HEK293T (cell line): ENCODE measurements at regions not wholly inside any gene's neighbourhood (a gene's known extent, or its start where the extent isn't known, plus 50 kb on each side); places are given as distances from the start of the nearest gene placed in this dataset.

Experiments used
- ARNT ChIP-seq: fragments of 450-650 bp; IDR thresholded peaks from 2 replicates; pipeline ENCODE4 v1.6.1; 2017; ENCODE audit warnings: mild to moderate bottlenecking
- BHLHE40 ChIP-seq: fragments of 450-650 bp; IDR thresholded peaks from 2 replicates; pipeline ENCODE4 v1.6.1; 2016; ENCODE audit warnings: mild to moderate bottlenecking, moderate library complexity, borderline replicate concordance
- CTBP1 ChIP-seq: fragments of 450-650 bp; IDR thresholded peaks from 2 replicates; pipeline ENCODE4 v1.6.1; 2016; ENCODE audit warnings: borderline replicate concordance
- ELF4 ChIP-seq: fragments of 450-650 bp; IDR thresholded peaks from 2 replicates; pipeline ENCODE4 v1.6.1; 2017; ENCODE audit warnings: antibody characterized with exemption
- FOXA1 ChIP-seq: fragments of 450-650 bp; IDR thresholded peaks from 2 replicates; pipeline ENCODE4 v1.6.1; 2016; ENCODE audit warnings: mild to moderate bottlenecking
- FOXK2 ChIP-seq: fragments of 450-650 bp; IDR thresholded peaks from 2 replicates; pipeline ENCODE4 v1.6.1; 2016; ENCODE audit warnings: mild to moderate bottlenecking
- FOXM1 ChIP-seq: fragments of 450-650 bp; IDR thresholded peaks from 2 replicates; pipeline ENCODE4 v1.6.1; 2017; ENCODE audit warnings: mild to moderate bottlenecking, borderline replicate concordance
- HDGF ChIP-seq: fragments of 450-650 bp; IDR thresholded peaks from 2 replicates; pipeline ENCODE4 v1.6.1; 2017; ENCODE audit warnings: antibody characterized with exemption, borderline replicate concordance
- L3MBTL2 ChIP-seq: fragments of 450-650 bp; conservative IDR thresholded peaks from 2 replicates; pipeline ENCODE4 v1.6.1; 2016; ENCODE audit warnings: mild to moderate bottlenecking
- NFRKB ChIP-seq: fragments of 450-650 bp; IDR thresholded peaks from 2 replicates; pipeline ENCODE4 v1.6.1; 2016; ENCODE audit warnings: mild to moderate bottlenecking, moderate library complexity
- PKNOX1 ChIP-seq: fragments of 450-650 bp; IDR thresholded peaks from 2 replicates; pipeline ENCODE4 v1.6.1; 2016
- SP1 ChIP-seq: fragments of 450-650 bp; IDR thresholded peaks from 2 replicates; pipeline ENCODE4 v1.6.1; 2017
- SUZ12 ChIP-seq: fragments of 450-650 bp; IDR thresholded peaks from 2 replicates; pipeline ENCODE4 v1.6.1; 2016; ENCODE audit warnings: mild to moderate bottlenecking
- ZNF384 ChIP-seq: fragments of 450-650 bp; IDR thresholded peaks from 2 replicates; pipeline ENCODE4 v1.6.1; 2016

GRCh38 chr3:127089486-127090145, 103.3 kb upstream of the PRR23E start:
- TF ChIP-seq PKNOX1: no peak
- no peak for TF ChIP-seq BHLHE40
- TF ChIP-seq ARNT: no peak
- TF ChIP-seq SP1: no peak
- TF ChIP-seq HDGF: no peak
- no peak for TF ChIP-seq L3MBTL2
- TF ChIP-seq FOXK2: no peak
- no peak for TF ChIP-seq SUZ12
- no peak for TF ChIP-seq CTBP1
- TF ChIP-seq ZNF384: no peak
- no peak for TF ChIP-seq FOXM1
- no peak for TF ChIP-seq NFRKB
- no peak for TF ChIP-seq FOXA1
- TF ChIP-seq ELF4: no peak
